Choroid plexus epithelial cell (primary cell): ENCODE measurements at regions not wholly inside any gene's neighbourhood (a gene's known extent, or its start where the extent isn't known, plus 50 kb on each side); places are given as distances from the start of the nearest gene placed in this dataset.
"Not testable (repeated sequence)": the region's sequence is repeated elsewhere in the genome, so short reads cannot be mapped to it uniquely, and the experiment has no call there.

Source experiments
- DNase-seq: peaks from one replicate; pipeline ENCODE4 v3.0.0-alpha.2; 2010; ENCODE audit warnings: low read depth
- H3K4me3 ChIP-seq: 2 replicates; pipeline ENCODE4 v1.5.1; 2011; ENCODE audit warnings: low read depth, mild to moderate bottlenecking, control low read depth, low read length, moderate library complexity

DNA sequence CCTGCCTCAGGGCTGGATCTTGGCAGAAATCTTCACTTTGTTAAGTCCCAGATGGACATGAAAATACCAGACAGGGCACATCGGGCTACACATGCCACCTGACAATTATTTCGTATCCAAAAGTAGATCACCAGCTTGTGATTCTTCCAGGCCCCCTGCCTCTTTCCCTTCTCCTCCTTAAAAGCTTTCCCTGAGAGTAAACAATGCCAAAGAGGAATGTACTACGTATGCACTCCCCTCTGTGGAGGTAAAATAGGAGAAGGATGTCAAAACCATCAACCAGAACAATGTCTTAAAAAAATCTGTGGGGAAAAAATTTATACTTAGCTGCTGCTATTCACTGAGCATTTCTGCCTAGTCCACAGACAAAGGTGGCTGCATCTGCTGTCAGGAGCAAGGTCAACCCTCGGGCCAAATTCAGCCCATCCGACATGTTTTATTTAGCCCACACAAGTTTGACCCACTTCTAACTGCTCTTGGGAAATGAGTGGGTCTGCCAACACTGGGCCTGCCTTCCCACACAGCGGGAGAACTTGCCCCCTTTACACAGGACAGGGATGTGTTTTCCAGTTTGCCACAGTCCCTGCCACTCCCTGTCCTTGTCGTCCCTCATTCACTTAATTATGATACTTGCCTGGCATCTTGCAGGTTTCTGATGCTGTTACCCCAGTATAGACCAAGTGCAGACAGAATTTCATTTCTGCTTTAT lies 74.7 kb upstream of the NBPF26 start:
- H3K4me3 ChIP-seq, DNase-seq: not testable (repeated sequence)

GRCh38 chr1:120649730-120650129 lies 74.0 kb upstream of the NBPF26 start:
- not testable (repeated sequence) for H3K4me3 ChIP-seq

DNA sequence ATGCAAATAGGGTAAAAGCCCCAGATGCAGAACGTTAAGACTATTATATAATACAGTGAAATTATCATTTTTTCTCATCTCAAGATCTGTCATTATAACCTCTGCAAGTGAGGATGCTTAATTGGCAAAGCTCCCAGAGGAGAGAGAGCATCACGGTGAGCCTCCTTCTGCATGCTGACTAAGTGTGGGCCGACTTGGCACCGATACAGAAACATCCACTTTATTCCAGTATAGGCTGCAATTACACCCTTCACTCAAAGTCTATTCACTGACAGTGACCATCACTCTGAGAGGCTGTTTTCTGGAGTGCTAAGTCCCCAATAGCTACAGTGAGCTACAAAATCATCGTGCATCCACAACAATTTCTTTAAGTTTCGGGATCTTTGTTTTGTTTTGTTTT lies 69.6 kb upstream of the NBPF26 start:
- not testable (repeated sequence) for H3K4me3 ChIP-seq, DNase-seq

More at GRCh38 chr1:120649730-120650129, 74.0 kb upstream of the NBPF26 start:
- DNase-seq = not testable (repeated sequence)

- not testable (repeated sequence) for H3K4me3 ChIP-seq, DNase-seq
Measured at GRCh38 chr1:120655394-120655793, 68.4 kb upstream of the NBPF26 start.

DNA sequence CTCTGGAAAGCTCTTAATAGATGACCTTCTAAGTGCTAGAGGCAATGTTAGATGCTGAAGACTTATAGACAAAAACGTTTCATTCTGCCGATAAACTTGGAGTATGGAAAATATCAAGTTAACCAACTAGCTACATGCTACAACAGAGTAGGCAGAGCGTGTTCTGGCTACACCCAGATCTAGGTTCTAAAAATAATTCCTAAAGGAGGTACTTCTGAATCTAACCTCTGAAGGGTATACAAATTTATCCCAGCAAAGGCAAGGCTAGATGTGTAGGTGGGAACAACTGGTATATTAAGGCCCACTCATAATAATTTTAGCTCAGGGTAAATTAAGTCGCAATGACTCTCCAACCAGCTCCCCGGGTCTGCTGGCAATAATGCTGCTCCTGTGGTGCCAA lies 67.6 kb upstream of the NBPF26 start:
- not testable (repeated sequence) for DNase-seq, H3K4me3 ChIP-seq

GRCh38 chr1:120657804-120658203 lies 65.9 kb upstream of the NBPF26 start:
- DNase-seq, H3K4me3 ChIP-seq: not testable (repeated sequence)

- DNase-seq, H3K4me3 ChIP-seq: not testable (repeated sequence)
Measured at GRCh38 chr1:120658622-120659021, 65.1 kb upstream of the NBPF26 start.

- not testable (repeated sequence) for H3K4me3 ChIP-seq, DNase-seq
Measured at GRCh38 chr1:120659133-120659532, 64.6 kb upstream of the NBPF26 start.

- DNase-seq = not testable (repeated sequence)
- peak overlapping the region; percentile 53 for H3K4me3 ChIP-seq
Measured at GRCh38 chr1:120664376-120665249, 59.1 kb upstream of the NBPF26 start.

GRCh38 chr1:120665250-120665577 lies 58.5 kb upstream of the NBPF26 start:
- peak overlapping the region; percentile 53 for H3K4me3 ChIP-seq
- not testable (repeated sequence) for DNase-seq

GRCh38 chr1:120668187-120668586 lies 55.6 kb upstream of the NBPF26 start:
- H3K4me3 ChIP-seq, DNase-seq: not testable (repeated sequence)
